H54 (cell line): ENCODE measurements at regions not wholly inside any gene's neighbourhood (a gene's known extent, or its start where the extent isn't known, plus 50 kb on each side); places are given as distances from the start of the nearest gene placed in this dataset.

ENCODE experiments used
- DNase-seq: peaks from one replicate; pipeline ENCODE4 v3.0.0; 2011; ENCODE audit warnings: low spot score, mixed read lengths; ENCODE audit not compliant: insufficient read length
- FAIRE-seq: peaks from 3 replicates; lab custom pipeline; 2011; peaks lifted over from hg19 to GRCh38; lab: Jason Lieb, UNC
- POLR2A ChIP-seq: IDR thresholded peaks from 2 replicates; pipeline ENCODE4 v1.6.1; 2011; ENCODE audit warnings: low read depth, mild to moderate bottlenecking, low read length

DNA sequence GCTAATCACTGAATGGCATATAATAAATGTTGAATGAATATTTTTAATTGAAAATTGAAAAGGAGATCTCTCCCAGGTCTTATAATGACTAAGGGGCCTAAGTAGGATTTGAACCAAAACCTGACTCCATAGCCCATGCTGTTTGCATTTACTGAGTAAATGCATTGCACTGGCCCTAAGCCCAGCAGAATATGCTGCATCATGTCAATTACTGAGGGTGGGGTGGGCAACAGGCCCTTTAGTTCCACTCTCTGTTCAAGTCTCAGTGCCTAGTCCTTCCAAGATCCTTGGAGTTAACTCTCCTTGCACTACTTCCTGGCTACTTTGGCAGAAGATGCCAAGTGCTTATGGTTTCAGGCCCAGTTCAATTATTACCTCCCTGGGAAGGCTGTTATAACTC, 203.8 kb upstream of the DAB1 start:
- no peak for TF ChIP-seq POLR2A
- FAIRE-seq (no peak), DNase-seq (no peak)

DNA sequence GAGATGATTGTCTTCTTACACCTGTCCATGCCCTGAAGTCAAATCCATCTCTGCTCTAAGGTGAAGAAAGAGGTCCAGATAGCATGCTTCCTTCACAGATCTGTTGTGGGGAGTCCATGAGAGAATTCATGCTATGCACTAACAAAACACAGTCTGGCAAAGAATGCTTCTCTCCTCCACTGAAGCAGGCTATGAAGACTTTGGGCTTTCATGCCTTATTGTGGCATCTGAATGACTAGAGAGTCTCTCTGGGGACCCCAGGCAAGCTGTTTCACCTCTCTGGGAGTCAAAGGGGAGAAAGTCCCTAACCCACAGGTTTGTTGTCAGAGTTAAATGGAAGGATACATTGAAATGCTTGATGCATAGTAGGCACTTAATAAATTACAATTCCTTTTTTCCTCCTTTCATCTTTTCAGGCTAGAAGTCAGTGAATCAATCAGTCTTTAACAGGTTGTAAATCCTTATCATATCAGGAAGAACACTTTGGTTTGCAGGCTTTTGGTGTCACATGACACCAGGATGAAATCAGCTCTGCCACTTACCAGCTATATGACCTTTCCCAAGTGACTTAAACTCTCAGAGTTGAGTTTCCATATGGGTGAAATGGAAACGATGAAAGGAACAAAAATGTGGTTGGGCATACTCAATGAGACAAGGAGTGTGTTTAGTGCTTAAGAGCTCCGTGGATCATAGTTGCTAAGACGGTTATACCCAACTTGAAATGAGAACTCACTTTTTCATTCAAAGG, 200.1 kb upstream of the DAB1 start:
- DNase-seq (no peak), FAIRE-seq (no peak)
- TF ChIP-seq POLR2A = no peak

DNA sequence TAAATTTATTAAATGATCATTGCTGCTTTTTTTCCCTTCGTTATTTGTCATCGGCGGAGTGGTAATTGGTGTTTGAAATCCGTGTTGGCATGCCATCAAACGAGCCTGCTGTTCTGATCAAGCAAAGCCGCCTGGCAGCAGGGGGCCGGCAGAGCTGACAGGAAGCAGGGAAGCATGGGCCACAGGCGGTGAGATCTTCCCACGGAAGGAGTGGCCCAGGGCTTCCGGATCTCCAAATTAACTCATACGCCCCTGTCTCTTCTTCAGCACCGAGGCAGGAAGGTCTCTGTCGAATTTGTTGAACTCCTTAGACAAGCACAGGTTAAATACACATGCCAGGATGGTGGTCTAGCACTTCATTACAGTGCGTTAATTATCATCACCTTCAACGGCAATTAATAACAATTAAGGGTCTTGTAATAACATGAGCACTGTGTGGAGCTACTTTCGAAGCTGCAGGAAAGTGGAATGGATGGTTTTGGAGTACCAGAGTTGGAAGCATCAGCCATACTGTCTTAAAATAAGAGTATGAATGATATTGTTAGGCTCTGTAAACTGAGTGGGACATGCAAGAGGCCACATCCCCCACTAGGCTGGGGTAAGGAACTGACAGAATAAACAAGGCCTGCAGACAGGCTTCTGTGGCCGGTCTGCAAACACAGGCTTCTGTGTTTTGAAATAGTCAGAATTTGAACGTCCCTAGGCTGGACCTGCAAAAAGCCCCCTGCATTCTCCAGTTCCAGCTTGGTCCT, 199.4 kb upstream of the DAB1 start:
- DNase-seq (peak; percentile 7), FAIRE-seq (no peak)
- no peak for TF ChIP-seq POLR2A

DNA sequence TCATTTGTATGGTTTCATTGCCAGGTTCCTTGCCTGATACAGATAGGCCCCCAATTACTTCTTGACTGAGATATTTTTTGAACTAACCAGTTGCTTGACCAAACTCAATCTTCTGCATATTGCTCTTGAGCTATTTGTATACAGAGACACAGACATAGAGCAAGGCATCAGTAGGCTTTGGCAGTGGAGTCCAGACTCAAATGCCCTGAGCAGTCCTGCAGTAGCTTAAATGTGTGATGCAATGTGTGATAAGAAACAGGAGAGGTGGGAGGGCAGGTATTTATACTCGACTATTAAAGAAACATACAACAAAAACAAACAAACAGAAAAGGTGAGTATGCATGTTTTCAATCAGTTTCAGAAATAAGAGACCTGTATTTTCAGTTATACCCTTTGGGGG, 197.9 kb upstream of the DAB1 start:
- FAIRE-seq (no peak), DNase-seq (no peak)
- no peak for TF ChIP-seq POLR2A

DNA sequence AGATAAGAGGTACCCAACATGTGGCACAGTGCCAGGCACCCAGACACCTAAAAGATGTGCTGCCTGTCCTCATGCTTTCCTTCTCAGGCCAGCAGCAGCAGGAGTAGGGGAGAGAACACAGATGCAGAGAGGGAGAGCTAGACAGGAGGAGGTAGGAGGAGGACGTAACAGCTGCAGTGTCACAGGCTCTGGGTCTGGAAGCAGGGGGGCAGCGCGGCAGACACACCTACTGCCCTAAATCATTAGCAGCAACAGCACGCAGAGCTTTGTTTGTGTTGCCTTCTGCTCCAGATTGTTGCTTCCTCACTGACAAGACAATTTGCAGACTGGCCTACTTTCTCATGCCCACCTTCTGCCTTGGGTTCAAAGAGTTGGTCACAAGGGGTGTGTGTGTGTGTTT, 196.7 kb upstream of the DAB1 start:
- no peak for FAIRE-seq
- TF ChIP-seq POLR2A = no peak
- DNase-seq = no peak

DNA sequence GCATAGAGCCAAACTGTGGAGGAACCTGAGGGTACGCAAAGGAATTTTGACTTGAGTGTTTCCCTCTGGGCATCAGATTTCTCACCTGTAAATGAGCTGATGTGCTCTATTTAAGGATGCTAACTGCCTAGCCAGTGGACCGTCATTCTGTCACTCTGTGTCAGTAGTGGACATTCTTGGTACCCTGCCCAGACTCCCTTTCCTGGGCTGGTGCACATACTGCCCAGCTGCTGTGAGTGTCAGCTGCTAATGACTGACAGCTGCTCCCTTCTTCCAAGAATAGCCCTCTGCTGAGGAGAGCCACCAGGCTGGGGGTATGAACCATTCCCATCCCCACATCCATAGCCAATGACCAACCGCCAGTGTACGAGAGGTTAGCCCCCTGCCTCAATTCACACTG, 193.1 kb upstream of the DAB1 start:
- TF ChIP-seq POLR2A = no peak
- FAIRE-seq = no peak
- DNase-seq = no peak

DNA sequence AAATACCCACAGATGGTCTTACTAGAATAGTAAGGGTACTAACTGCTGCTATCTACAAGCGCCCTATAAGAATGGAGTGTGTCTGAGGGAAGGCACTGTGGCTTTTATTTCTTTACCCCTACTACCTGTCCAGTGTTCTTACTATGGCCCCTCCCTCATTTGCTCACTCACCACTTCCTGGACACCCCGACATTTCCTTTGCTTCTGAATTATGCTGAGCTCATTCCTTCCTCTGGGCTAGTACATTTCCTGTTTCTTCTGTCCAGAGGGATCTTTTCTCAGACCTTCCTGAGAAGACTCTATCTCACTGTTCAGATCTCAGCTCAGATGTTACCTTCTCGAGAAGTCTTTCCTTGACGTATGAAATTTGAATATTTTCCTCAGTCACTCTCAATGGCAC, 192.1 kb upstream of the DAB1 start:
- DNase-seq (no peak), FAIRE-seq (no peak)
- no peak for TF ChIP-seq POLR2A

DNA sequence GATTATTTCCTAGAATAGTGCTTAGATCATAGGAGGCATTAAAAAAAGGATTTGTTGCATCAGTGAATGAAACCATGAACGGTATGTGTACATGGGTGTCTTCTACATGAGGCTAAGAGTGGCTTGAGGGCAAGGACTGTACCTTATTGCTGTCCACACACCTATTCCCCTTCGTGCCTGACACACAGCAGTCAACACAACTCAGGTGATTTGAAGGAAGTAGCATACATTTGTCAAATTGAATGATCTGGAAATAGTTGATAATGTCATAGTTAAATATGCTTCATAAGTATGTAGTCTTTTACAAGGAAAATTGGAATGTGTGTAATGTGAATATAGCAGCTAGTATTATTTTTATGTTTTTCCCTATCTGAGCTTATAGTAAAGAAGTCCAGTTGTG, 189.0 kb upstream of the DAB1 start:
- DNase-seq = no peak
- no peak for TF ChIP-seq POLR2A
- FAIRE-seq = no peak

DNA sequence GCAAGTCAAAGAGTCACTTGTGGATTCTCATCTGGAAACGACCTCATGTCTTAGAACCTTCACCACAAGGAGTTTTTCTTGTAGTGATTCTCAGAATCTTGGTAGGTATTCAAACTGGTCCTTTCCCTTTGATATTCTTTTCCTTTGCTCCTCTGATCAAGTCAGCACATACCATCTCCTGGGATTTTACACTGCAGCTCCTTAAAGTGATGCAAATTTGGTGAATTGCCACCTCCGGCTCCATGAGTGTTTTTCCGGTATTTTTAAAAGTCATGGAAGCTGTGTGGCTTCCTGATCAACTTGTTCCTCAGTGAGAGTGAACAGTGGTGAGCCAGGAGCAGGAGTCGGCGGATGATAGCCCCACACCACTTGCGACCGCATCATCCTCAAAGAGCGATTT, 182.1 kb upstream of the DAB1 start:
- no peak for TF ChIP-seq POLR2A
- FAIRE-seq (no peak), DNase-seq (no peak)

DNA sequence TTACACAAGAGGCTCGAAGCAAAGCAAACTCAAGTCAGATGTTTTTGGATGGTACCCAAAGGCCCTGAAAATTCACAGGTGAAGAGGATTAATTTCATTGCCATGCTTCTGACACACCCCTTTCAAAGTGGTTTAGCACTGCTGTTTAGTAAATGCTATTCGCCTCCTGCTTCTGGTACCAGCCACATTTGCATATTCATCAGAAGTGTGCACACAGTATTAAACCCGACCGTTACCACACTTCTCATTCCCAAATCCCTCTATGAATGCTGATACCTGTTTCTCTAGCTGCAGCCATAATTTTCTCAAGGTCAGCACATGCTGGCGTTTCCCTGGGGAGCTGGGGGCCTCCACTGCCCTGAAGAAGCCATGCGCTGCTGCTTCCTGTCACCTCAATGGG, 179.8 kb upstream of the DAB1 start:
- DNase-seq (no peak), FAIRE-seq (no peak)
- TF ChIP-seq POLR2A = no peak

DNA sequence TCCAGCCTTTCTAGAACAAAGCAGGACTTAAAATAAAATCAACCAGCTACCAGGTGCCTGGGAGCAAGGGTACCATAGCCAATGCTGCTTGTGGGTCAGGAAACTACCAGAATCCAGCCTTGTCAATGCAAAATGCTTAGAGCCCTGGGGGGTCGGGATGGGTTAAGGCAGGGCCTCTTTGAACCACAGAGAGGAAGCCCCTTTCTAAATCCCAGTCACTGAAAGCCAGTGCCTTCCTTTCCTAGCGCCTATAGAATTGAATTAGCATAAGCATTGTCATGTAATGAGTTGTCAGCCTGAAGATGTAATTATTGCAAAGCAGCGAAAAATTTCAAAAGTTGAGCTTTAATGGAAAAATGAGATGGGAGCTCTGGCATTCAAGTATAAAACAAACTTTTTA, 176.6 kb upstream of the DAB1 start:
- DNase-seq (no peak), FAIRE-seq (no peak)

DNA sequence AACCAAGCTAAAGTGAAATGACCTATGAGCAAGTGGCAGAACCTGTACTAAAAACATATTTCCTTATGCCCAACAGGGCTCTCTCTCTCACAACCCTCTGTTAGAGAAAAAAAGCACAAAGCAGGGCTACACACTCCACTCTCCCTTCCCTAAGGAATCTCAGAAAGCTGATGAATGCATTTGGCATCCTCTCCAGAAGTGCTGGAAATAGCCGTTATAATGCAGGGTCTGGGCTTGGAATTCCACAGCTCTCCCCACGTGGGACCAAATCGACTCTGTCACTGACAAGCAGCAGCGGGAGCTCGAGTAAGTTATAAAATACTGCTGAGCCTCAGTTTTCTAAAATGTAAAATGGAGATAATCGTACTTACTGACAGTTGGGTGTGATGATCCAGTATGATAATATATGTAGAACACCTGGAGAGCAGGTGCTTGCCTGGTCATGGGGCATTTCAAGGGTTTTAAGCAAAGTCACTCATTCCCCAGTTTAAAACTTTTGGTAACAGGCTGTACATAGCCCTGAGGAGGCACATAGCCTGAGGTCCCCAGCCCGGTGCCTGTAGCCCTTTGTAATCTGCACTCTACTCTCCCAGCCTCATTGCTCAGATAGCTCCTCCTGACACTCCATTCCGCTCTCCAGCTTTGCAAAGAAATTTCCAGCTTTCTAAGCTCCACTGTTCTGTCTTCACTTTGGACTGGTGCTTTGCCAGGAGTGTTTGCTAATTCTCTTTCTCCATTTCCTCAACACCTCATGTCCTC, 175.6 kb upstream of the DAB1 start:
- DNase-seq = no peak
- no peak for FAIRE-seq
- no peak for TF ChIP-seq POLR2A

More for the DNA sequence above, 176.6 kb upstream of the DAB1 start:
- TF ChIP-seq POLR2A = no peak

DNA sequence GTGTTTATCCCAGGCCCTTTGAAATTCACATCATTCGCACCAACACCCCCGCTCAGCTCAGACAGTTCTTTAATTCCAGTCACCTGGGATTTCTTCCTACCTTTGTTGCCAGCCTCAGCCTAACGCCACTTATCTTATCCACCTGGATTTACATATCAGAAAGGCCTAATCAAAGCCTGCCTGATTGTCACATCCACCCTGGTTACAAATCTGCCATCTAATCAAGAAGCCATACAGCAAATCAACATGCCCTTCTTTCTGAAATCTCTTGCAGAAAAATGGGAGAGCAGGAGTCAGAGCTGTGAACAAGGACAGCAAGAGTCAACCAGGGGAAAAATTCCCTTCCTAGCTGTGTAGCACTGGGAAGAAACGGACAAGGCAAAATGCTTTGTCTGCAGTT, 173.2 kb upstream of the DAB1 start:
- DNase-seq (no peak), FAIRE-seq (no peak)
- TF ChIP-seq POLR2A = no peak

DNA sequence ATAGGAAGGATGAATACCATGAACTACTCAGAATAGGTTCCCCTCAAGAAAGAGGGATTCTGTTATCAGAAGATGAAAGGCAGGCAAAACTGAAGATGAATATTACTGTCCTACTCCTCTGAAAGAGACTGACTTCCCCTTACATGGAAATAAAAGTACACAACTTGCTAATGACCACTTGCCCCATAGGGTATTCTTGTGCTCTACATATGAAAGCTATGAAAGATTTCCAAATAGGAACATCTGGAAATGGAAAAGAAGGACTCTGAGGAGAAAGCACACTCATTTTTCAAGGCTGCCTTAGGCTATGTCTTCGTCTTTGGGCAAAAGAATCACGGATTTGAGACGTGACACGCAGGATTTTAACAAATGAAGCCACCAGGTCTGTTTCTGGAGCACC, 170.1 kb upstream of the DAB1 start:
- DNase-seq (no peak), FAIRE-seq (no peak)
- TF ChIP-seq POLR2A = no peak
